ENCODE measurements at regions not wholly inside any gene's neighbourhood (a gene's known extent, or its start where the extent isn't known, plus 50 kb on each side); places are given as distances from the start of the nearest gene placed in this dataset.
A peak's percentile ranks its signal among the peaks of the same experiment; 100 is the strongest.

- no peaks in the 10 kb centered on the region for H3K36me3 ChIP-seq (replicated peaks in 1 of 2; ENCODE audit: insufficient read depth in 1 of 2, low read depth in 2 of 2)
- 70 to 86% methylated on average over 1 of the region's 1 CpG for WGBS, 2 donors
- no peak overlapping the region for H3K4me3 ChIP-seq
- no peaks in the 10 kb centered on the region for H3K9me3 ChIP-seq
- intact Hi-C loops (cut with DNase I) = no loop called here
- peaks cover 4% of the 10 kb centered on the region for H3K4me1 ChIP-seq
- ATAC-seq (no peak), DNase-seq (no peak)
- no peaks in the 10 kb centered on the region for H3K27me3 ChIP-seq
- H3K27ac ChIP-seq = no peak overlapping the region
- TF ChIP-seq POLR2A (IDR thresholded peaks at IDR 0.05) = no peak
- TF ChIP-seq, protein P1, sequence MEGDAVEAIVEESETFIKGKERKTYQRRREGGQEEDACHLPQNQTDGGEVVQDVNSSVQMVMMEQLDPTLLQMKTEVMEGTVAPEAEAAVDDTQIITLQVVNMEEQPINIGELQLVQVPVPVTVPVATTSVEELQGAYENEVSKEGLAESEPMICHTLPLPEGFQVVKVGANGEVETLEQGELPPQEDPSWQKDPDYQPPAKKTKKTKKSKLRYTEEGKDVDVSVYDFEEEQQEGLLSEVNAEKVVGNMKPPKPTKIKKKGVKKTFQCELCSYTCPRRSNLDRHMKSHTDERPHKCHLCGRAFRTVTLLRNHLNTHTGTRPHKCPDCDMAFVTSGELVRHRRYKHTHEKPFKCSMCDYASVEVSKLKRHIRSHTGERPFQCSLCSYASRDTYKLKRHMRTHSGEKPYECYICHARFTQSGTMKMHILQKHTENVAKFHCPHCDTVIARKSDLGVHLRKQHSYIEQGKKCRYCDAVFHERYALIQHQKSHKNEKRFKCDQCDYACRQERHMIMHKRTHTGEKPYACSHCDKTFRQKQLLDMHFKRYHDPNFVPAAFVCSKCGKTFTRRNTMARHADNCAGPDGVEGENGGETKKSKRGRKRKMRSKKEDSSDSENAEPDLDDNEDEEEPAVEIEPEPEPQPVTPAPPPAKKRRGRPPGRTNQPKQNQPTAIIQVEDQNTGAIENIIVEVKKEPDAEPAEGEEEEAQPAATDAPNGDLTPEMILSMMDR (IDR thresholded peaks at IDR 0.05) = no peak
Observed at GRCh38 chr1:221154932-221155331, 275.7 kb downstream of the HLX start.

DNA sequence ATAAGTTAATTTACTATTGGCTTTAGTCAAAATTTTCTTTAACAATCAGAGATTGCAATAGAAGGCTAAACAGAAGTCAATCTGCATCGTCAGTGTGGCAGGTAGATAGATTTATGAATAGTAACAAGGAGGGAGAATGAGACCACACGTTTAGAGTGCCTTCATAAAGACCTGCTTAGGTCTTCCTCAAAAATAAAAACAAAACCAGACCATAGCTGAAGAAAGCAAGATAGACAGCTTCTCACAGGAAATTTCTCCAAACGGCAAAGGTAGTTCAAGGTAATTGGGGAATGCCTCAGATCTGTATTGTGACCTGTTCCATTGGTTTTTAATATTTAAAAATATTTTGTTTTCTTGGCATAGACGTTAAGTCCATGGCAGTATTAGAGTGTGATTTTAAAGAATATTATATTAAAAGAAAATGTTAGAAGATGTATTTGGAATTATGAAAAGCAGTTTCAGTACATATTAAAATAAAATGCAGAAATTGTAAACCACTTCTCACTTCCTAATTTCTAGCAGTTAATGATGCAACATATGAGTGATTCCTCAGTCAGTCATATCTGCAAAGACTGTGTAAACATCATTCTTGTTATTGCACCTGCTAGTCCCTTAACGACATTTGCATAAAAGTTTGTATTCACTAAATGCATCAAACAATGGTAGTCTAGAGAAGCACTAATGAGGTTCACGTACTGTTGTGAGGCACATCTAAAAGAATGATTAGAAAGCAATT lies 278.0 kb downstream of the HLX start:
- intact Hi-C loops (cut with DNase I) = no loop called here

DNA sequence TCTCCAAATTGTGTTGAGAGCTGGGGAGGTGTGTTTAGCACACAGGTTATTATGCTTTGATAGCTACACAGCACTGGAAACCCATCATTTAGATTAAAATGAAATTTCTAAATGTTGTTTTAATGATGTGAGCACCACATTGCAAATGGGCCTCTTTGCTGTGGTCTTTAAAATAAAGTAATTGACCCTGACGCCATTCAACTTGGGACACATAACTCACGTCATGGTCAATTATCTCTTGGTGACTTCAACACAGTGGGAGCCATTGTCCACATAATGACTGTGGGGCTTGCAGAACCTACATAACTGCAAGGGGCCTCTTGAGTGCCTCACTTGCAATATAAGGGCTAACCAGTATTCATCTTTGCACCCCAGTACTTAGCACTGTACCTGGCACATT lies 280.4 kb downstream of the HLX start:
- Histone ChIP-seq H3K27me3 (no peaks in the 10 kb centered on the region), H3K9me3 (no peaks in the 10 kb centered on the region), H3K36me3 (replicated peaks in 1 of 2; ENCODE audit: insufficient read depth in 1 of 2, low read depth in 2 of 2) (no peaks in the 10 kb centered on the region), H3K4me1 (peaks cover 4% of the 10 kb centered on the region), H3K27ac (no peak overlapping the region), H3K4me3 (no peak overlapping the region)
- WGBS, 2 donors = 84 to 89% methylated on average over 2 of the region's 2 CpGs
- ATAC-seq (no peak), DNase-seq (no peak)
- no peak for TF ChIP-seq POLR2A (IDR thresholded peaks at IDR 0.05)
- TF ChIP-seq, protein P1 (IDR thresholded peaks at IDR 0.05) = no peak
- intact Hi-C loops (cut with DNase I) = no loop called here

More for the DNA sequence above, 278.0 kb downstream of the HLX start:
- Histone ChIP-seq H3K36me3 (replicated peaks in 1 of 2; ENCODE audit: insufficient read depth in 1 of 2, low read depth in 2 of 2) (no peaks in the 10 kb centered on the region), H3K4me3 (no peak overlapping the region), H3K27me3 (no peaks in the 10 kb centered on the region), H3K27ac (no peak overlapping the region), H3K9me3 (no peaks in the 10 kb centered on the region), H3K4me1 (peaks cover 4% of the 10 kb centered on the region)
- WGBS, 2 donors = 37 to 47% methylated on average over 6 of the region's 6 CpGs
- no peak for ATAC-seq
- TF ChIP-seq POLR2A (IDR thresholded peaks at IDR 0.05) = no peak
- TF ChIP-seq, protein P1 (IDR thresholded peaks at IDR 0.05) = no peak
- no peak for DNase-seq

GRCh38 chr1:221161571-221162041 lies 282.4 kb downstream of the HLX start:
- Histone ChIP-seq H3K27ac (peak overlapping the region in 1 of 4 donors; percentile 17), H3K4me3 (no peak overlapping the region), H3K4me1 (peaks cover 4% of the 10 kb centered on the region), H3K27me3 (no peaks in the 10 kb centered on the region), H3K9me3 (no peaks in the 10 kb centered on the region), H3K36me3 (replicated peaks in 1 of 2; ENCODE audit: insufficient read depth in 1 of 2, low read depth in 2 of 2) (no peaks in the 10 kb centered on the region)
- ATAC-seq (no peak), DNase-seq (no peak)
- WGBS, 2 donors = 59 to 61% methylated on average over 1 of the region's 1 CpG
- TF ChIP-seq, protein P1 (IDR thresholded peaks at IDR 0.05) = no peak
- no peak for TF ChIP-seq POLR2A (IDR thresholded peaks at IDR 0.05)
- intact Hi-C loops (cut with DNase I) = no loop called here

- ATAC-seq = no peak
- TF ChIP-seq, protein P1 (IDR thresholded peaks at IDR 0.05) = no peak
- no peak for TF ChIP-seq POLR2A (IDR thresholded peaks at IDR 0.05)
- no peaks in the 10 kb centered on the region for H3K27me3 ChIP-seq
- H3K4me1 ChIP-seq = no peaks in the 10 kb centered on the region
- H3K4me3 ChIP-seq = no peak overlapping the region
- H3K36me3 ChIP-seq (replicated peaks in 1 of 2; ENCODE audit: insufficient read depth in 1 of 2, low read depth in 2 of 2) = no peaks in the 10 kb centered on the region
- no peak for DNase-seq
- 53 to 77% methylated on average over 2 of the region's 2 CpGs for WGBS, 2 donors
- no peaks in the 10 kb centered on the region for H3K9me3 ChIP-seq
- intact Hi-C loops (cut with DNase I) = no loop called here
- H3K27ac ChIP-seq = peak overlapping the region in 1 of 4 donors; percentile 17
Observed at GRCh38 chr1:221162352-221162751, 283.1 kb downstream of the HLX start.

Measured in body of pancreas (tissue), 4 donors.